Coronary artery (tissue), 2 donors: ENCODE measurements at regions not wholly inside any gene's neighbourhood (a gene's known extent, or its start where the extent isn't known, plus 50 kb on each side); places are given as distances from the start of the nearest gene placed in this dataset.
"Not testable (repeated sequence)": the region's sequence is repeated elsewhere in the genome, so short reads cannot be mapped to it uniquely, and the experiment has no call there.

Experiments
- DNase-seq: peaks from one replicate; pipeline ENCODE4 v3.0.0-alpha.2; 2017; ENCODE audit warnings: low spot score
- H3K27ac ChIP-seq, 2 donors: fragments of 200-600 bp; sonication (generic); one replicate each; pipeline ENCODE4 v1.5.1; 2016 to 2019
- H3K4me3 ChIP-seq: fragments of 200-600 bp; sonication (generic); 2 replicates; pipeline ENCODE4 v1.5.1; 2016; ENCODE audit warnings: mild to moderate bottlenecking, moderate library complexity
- TF ChIP-seq, protein P1 (sequence below): fragments of 200-600 bp; sonication (generic); IDR thresholded peaks from one replicate; pipeline ENCODE4 v1.5.1; 2019; ENCODE audit warnings: antibody characterized with exemption

DNA sequence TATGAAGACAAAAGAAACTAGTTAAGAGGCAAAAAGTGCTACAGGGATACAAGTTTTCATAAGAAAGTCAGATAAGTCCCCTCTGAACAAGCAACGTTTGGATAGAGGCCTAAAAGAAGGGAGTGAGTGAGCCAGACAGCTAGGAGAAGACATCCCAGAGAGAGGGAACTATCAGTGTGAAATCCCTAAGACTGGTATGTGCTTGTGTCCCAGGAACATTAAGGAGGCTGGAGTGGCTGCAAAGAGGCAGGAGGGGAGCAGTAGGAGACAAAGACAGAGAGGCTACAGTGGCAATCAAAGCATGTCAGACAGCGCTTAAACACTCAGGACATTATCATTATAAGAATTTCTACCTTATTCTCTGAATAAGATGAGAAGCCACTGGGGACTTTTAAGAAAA is 139.1 kb upstream of the STK32A start:
- no peak overlapping the region for H3K4me3 ChIP-seq
- TF ChIP-seq, protein P1, sequence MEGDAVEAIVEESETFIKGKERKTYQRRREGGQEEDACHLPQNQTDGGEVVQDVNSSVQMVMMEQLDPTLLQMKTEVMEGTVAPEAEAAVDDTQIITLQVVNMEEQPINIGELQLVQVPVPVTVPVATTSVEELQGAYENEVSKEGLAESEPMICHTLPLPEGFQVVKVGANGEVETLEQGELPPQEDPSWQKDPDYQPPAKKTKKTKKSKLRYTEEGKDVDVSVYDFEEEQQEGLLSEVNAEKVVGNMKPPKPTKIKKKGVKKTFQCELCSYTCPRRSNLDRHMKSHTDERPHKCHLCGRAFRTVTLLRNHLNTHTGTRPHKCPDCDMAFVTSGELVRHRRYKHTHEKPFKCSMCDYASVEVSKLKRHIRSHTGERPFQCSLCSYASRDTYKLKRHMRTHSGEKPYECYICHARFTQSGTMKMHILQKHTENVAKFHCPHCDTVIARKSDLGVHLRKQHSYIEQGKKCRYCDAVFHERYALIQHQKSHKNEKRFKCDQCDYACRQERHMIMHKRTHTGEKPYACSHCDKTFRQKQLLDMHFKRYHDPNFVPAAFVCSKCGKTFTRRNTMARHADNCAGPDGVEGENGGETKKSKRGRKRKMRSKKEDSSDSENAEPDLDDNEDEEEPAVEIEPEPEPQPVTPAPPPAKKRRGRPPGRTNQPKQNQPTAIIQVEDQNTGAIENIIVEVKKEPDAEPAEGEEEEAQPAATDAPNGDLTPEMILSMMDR = no peak
- DNase-seq = no peak
- H3K27ac ChIP-seq = no peak overlapping the region

GRCh38 chr5:147098233-147098790 is 136.5 kb upstream of the STK32A start:
- Histone ChIP-seq H3K4me3 (no peak overlapping the region), H3K27ac (no peak overlapping the region)
- no peak for DNase-seq
- TF ChIP-seq, protein P1 = no peak

DNA sequence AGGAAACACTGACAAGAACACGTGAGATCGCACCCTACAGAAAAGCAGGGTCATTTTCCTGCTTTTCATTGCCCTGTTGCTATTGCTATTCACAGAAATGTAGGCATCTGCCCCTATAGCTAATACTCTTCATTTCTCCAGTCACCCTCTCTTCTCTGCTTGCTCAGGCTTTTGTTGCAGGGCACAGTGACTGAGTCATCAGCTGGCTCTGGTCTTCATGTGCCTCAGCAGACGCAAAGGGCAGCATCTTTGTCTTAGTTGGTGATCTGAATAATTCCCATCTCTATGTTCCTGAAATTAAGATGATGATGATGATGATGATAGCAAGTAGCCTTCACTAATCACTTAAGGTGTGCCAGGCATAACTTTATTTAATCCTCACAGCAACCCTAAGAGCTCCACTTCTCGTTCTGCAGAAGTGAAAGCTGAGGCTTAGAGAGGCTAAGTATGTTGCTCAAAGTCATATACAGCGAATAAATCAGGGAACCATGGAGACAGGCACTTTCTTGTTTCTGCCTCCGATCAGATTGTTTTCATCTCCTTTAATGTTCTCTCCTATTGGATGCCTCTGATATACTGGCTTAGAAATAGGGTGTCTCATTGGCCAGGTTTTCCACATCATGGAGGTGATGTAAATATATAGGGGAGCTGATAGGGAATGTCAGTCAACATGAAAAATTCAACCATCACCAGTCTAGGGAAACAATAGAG is 133.0 kb upstream of the STK32A start:
- TF ChIP-seq, protein P1 = no peak
- Histone ChIP-seq H3K27ac (no peak overlapping the region), H3K4me3 (no peak overlapping the region)
- DNase-seq = no peak

DNA sequence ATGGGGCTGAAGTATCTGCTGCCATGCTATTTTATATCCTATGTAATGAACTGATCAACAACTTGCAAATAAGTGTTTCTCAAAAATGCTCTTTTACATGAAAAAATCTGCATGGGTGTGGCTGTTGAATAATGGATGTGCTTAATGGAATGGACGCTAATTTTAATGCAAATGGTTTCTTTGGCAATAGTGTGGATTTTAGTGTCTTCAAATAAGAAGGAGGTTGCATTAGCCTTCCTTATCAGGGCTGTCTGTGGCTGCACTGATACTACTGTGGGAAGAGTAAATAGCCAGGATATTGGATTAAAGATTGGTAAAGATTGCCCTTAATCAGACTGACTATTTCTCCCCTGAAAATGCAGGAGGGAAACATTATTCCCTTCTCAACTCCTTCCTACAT is 121.9 kb upstream of the STK32A start:
- no peak for DNase-seq
- H3K27ac ChIP-seq = no peak overlapping the region
- no peak overlapping the region for H3K4me3 ChIP-seq
- TF ChIP-seq, protein P1 = no peak

GRCh38 chr5:147113967-147114366 is 120.9 kb upstream of the STK32A start:
- no peak overlapping the region for H3K4me3 ChIP-seq
- DNase-seq = no peak
- TF ChIP-seq, protein P1 = no peak
- H3K27ac ChIP-seq = no peak overlapping the region

- not testable (repeated sequence) for DNase-seq, H3K4me3 ChIP-seq
Measured at GRCh38 chr5:147139759-147140158, 95.1 kb upstream of the STK32A start.

DNA sequence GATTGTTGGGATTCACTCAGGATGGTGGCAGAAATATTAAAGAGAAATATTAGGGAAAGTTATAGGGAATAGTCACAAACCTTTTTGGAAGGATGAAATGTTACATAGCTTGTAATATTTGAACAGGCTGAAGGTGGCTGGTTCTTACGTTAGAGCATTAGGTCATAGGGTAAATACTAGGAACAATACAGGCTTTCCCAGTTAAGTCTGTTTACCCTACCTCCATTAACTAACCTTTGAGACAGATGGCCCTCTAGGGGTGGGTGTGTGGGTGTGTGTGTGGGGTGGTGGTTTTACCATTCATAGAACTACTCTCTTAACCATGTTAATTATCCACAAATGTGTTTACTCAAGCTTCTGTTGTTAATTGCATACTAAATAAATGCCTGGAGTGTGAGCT is 94.3 kb upstream of the STK32A start:
- no peak overlapping the region for H3K27ac ChIP-seq
- TF ChIP-seq, protein P1 = no peak
- DNase-seq = no peak

More at GRCh38 chr5:147139759-147140158, 95.1 kb upstream of the STK32A start:
- H3K27ac ChIP-seq = not testable (repeated sequence)

DNA sequence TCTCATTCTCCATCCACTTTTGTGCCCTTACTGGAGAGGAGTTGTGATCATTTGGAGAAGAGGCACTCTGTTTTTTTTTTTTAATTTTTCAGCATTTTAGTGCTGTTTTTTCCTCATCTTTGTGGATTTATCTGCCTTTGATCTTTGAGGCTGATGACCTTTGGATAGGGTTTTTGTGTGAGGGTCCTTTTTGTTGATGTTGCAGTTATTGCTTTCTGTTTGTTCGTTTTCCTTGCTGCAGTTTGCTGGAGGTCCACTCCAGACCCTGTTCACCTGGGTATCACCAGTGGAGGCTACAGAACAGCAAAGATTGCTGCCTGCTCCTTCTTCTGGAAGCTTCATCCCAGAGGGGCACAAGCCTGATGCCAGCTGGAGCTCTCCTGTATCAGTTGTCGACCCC is 93.2 kb upstream of the STK32A start:
- H3K27ac ChIP-seq, DNase-seq, H3K4me3 ChIP-seq: not testable (repeated sequence)

More for the DNA sequence above, 94.3 kb upstream of the STK32A start:
- H3K4me3 ChIP-seq = no peak overlapping the region
